GM18519 (cell line): ENCODE measurements at regions not wholly inside any gene's neighbourhood (a gene's known extent, or its start where the extent isn't known, plus 50 kb on each side); places are given as distances from the start of the nearest gene placed in this dataset.
"Not testable (repeated sequence)": the region's sequence is repeated elsewhere in the genome, so short reads cannot be mapped to it uniquely, and the experiment has no call there.

Experiments
- ATAC-seq: cut with Tn5 transposase; IDR thresholded peaks from one replicate; pipeline ENCODE4 v1.9.1; 2021; ENCODE audit warnings: mild to moderate bottlenecking, moderate library complexity; ENCODE audit not compliant: unreplicated experiment, low FRiP score

GRCh38 chrX:66698273-66699204, 59.7 kb upstream of the EDA2R start:
- no peak for ATAC-seq

GRCh38 chrX:66692512-66692911, 53.6 kb upstream of the EDA2R start:
- ATAC-seq: not testable (repeated sequence)
